Activated CD4-positive, alpha-beta T cell treated with anti-CD3 and anti-CD28 coated beads, Interleukin-2, Interleukin-6, amounts not matched to agents 100 ng/mL and 50 ng/mL, durations not matched to agents 16 hours and 8 hours (primary cell): ENCODE measurements at regions not wholly inside any gene's neighbourhood (a gene's known extent, or its start where the extent isn't known, plus 50 kb on each side); places are given as distances from the start of the nearest gene placed in this dataset.

Source experiments
- DNase-seq: peaks from one replicate; pipeline ENCODE4 v3.0.0-alpha.2; 2020

DNA sequence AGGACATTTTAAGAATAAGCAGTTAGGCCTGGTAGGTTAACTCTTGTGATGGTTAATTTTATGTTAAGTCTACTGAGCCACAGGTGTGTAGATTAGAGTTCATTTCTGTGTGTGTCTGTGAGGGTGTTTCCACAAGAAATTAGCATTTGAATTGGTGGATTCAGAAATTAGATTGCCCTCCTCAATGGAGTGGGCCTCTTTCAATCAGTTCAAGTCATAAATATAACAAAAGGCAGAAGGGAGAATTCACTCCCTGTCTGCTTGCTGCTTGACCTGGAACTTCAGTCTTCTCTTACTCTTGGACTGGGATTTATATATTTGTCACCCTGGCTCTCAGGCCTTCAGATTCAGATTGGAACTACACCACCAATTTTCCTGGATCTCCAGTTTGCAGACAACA lies 55.3 kb upstream of the POM121L12 start:
- DNase-seq = no peak

DNA sequence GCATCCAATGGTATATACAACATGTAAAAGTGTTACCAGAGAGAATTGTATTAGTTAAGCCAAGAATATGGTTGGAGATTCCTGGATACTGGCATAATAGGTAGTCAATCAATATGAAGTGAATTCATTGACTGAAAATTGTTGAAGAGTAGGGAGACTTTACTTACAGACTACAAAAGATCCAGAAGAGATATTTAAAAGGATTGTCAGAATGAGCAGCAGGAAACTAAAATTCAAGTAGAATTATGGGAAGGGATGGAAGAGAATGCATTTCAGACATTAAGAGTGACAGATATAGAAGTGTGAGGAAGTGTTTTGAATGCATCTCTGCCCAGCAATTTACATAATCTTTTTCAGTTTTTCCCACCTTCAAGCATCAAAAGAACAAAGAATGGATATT lies 62.3 kb upstream of the POM121L12 start:
- DNase-seq = no peak

DNA sequence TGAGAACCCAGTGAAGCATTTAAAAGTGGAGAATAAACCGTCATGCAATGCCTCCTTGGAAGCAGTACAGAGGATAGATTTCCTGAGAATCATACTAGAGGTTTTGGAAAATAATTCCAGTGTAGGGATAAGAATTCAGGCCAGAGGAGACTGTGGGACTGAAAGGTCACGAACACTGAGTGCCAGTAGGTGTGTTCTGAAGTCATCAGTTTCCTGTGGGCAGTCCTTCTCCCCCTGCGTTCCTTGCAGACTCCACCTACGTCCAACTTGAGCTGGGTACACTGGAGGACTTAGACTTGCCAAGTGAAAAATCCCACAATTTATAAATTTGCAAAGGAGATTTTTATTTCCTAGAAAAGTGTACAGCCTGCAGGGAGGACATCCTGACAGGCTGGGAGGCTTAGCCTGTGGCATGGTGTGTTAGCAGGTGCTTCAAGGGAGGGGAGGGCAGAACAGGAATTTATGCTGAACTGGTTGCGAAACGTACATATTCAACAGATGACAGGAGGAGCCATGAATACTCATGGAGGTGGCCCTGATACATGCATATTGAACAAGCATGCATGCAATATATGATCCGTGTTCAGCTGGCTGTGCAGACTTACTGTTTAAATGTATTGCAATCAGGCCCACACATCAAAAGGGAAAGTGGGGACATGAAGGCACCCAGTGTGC lies 72.9 kb upstream of the POM121L12 start:
- no peak for DNase-seq

DNA sequence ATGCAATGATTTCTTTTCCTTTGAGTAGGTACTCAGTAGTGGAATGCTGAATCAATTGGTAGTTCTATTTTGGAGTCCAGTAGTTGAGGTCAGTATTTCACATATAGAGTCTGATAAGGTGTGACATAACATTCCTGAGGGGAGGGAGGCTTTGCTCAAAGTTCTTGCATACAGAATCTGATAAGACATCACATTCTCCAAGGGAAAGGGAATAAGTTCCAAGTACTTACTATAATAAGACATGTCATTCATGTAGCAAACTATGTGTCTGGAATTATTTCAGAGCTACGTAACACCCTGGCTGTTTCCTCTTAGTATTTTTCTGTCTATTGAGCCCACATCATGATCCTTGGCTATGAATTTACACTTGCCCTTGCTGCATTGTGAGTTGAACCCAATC lies 74.3 kb upstream of the POM121L12 start:
- no peak for DNase-seq

DNA sequence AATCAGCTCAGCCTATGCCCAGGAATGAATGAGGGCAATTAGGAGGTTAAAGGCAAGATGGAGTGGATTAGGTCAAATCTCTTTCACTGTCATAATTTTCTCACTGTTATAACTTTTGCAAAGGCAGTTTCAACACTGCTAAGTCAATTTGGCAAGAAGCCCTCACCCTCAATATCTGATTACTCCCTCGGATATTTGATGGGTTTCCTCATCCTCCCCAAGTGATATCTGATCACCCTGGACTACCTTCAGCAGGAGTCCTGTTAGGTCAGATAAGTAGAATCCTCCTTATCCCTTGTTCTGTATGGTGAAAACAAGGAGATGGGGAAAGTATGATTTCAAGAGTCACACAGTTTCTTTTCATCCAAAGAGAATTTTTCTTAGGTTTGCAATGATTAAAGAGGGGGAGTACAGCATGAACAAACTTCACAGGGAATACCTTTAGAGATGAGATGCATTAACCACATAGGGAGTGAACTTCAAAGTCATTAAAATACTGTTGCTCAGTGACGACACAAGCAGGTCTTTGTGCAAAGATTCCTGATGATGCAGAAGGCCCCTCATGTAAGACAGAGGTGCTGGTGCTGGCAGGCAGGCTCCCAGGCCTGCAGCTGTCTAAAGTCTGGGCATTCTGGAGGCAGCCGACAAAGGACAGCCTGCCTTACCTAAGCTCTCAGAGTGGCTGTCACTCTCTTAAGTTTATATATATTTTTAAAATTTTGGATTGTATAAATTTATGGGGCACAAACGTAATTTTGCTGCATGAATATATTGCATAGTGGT lies 75.4 kb upstream of the POM121L12 start:
- no peak for DNase-seq

DNA sequence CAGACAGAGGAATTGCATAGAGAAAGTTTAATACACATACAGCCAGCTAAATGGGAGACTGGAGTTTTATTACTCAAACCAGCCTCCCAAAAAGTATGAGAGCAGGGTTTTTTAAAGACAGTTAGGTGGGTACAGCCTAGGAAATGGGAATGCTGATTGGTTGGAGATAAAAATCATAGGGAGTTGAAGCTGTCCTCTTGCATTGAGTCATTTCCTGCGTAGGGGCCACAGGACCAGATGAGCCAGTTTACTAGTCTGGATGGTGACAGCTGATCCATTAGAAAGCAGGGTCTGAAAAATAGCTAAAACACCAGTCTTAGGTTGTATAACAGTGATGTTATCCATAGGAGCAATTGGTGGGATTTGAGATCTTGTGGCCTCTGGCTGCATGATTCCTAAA lies 76.1 kb upstream of the POM121L12 start:
- DNase-seq = no peak

DNA sequence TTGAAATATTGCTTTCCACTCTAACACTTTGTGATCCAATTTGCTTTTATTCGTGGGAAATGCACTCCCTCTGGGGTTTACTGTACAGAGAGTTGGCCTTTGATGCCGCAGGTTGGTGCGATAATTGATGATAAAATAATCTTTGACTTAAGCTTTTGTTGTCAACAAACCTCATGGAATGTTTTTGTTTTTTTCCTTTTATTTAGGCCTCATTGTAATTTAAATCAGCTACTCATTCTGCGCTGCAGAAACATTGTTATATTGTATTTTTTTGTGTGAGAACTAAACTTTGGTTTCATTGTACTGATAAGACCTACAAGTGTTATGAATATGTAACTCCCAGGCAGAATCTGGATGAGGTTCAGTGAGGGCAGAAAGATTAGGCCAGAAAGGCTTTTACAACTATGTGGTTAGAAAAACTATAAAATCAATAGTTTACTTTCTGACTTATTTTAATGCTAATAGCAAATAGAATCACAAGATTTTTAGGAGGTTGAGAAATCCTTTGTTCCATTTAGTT lies 76.8 kb upstream of the POM121L12 start:
- DNase-seq = no peak

DNA sequence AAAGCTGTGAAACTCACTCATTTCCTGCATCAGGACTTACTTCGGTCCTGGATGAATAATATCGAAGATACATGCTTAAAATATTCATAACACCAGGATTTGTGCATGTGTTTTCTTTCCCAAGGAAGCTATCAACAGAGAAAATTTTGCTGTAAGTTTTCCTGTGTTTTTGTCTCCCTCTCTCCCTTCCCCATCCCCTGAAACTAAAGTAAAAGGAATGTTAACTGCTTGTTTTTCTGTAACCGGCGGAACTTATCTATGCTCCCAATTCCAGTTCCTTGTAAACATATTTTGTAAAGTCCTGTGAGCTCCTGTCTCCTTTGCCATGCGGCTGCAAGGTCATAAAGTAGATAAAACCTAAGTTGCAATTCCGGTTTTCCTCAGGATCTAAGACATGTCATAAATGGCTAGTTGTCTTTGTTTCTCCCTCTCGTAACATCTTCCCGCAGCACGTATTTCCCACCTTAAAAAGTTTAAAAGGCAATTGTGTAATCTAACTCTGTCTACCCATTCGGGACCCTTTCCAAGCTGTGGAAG lies 79.0 kb upstream of the POM121L12 start:
- no peak for DNase-seq

DNA sequence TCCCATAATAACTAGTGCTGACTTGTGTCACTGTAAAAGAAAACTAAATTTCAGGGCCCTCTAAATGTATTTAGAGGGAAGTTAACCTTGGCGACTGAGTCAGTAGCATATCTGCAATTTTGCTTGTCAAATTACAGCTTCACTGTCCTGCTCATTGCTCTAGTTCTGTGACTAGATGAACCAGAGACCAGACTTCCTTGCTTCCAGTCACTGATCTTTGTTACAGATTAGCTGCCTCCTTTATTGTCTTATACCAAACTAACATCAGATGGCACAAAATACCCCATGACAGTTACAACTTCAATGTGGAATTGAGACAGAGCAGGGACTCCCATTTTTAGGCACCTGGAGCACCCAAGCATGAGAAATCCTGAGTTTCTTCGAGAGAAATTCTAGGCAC lies 79.9 kb upstream of the POM121L12 start:
- DNase-seq = no peak

DNA sequence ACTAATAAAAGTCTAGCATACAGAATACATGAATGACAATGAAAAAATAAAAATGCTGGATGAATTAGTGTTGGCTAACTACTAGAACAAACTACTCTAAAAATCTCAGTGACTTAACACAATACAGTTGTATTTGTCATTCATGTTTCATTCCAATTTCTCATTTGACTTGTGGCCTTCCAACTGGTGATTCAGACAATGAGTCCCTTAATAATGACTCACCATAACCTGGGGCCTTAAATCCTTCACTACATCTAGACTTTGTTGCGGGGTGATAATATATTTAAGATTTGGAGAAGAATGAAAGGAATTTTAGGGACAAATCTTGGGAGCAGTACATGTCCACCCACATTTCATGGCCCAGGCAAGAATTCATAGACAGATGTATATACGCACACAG lies 90.5 kb upstream of the POM121L12 start:
- DNase-seq = no peak

DNA sequence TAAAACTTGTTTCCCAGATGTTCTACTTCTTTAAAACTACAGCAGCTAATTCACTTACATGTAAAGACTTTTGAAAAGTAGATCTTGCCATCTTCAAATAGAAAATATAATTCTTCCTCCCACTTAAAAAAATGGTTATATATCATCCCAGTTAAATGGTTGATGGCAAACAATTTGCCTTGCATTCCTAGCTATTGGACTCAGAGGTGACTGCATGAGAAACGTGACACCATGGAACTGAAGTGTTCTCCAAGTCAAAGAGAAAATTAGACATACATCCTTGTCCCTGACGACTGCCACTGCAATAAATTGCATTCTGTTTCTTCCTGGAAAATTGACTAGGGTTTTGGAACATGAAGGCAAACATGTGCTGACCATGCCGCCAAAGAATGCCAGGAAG lies 95.0 kb upstream of the POM121L12 start:
- DNase-seq = no peak

DNA sequence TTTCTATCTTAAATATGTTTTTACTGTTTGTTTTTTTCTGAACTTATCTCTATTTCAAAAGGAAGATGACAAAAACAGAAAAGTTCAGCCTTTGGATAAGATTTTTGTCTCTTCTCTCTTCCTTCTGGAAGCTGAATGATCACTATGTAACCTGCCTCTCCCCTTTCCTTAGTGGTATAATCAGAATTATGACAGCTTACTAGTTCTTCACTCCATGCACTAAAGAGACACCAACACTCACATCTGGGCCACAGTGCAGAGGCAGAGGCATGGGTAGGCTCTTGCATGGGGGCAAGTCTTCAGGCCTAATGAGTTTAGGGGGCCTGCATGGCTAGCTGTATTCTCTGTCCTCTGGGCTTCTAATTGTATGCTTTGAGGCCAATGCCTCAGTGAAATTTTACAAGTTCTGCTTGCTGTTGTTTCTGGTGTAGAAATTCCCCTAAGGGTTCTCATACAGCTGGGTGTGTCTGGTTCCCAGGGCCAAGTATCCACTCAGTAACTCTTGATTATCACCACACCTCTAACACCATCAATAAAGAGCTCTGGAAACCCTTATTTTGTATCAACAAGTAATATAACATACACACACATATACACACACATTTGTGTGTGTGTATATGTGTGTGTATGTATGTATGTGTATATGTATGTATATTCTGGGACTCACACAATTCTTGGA lies 96.8 kb upstream of the POM121L12 start:
- DNase-seq = no peak

DNA sequence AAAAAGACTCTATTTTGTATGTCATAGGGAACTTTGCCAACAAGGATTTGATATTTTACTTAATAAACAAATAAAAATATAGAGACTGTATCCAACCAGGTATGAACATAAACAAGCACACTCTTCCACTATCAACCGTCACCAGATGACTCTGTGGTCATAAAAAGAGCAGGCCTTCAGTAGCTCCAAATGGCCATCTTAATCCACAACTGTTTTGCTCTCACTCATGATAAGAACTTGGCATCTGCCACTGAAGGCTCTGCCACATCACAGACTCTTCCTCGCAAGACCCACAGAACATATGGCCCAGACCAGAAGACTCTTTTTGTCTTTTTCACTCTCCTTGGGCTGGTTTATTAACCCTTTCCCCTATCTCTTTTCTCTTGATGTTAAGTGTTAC lies 98.7 kb upstream of the POM121L12 start:
- DNase-seq = no peak

DNA sequence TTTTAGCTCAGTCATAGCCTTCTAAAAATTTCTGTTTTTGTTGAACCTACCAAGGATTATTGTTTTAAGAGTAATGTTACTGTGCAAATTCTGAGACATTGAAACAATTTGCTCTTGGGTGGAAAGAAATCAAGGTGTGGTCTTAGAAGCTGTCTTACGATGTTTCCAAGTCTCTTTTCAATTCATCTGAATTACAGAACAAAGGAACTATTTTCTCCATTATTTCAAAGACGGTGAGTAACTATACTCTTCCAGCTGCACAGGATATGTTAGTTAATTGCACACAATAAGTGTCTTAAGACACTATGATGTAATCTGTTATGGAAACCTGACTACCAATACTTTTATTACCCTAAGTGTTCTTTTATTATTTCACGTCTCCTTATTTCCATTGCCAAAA lies 106.8 kb upstream of the POM121L12 start:
- DNase-seq = no peak

DNA sequence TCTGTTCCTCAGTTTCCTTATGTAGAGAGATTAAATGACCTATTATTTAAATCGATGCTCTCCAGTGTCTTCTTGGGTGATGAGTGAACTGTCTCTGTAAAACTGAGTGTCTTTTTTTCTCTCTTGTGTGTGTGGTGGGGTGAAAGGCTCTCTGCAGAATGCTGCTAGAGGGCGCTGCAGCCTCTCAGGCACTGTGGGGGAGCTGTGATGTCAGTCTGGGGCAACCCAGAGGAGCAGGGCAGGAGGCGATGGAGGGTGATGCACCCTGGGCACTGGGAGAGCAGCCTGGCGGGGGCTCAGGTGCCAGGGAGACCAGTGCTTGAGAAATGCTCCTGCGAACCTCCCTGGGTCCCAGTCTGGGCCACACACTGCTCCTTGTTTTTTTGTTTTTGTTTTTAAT lies 110.1 kb upstream of the POM121L12 start:
- DNase-seq = no peak

DNA sequence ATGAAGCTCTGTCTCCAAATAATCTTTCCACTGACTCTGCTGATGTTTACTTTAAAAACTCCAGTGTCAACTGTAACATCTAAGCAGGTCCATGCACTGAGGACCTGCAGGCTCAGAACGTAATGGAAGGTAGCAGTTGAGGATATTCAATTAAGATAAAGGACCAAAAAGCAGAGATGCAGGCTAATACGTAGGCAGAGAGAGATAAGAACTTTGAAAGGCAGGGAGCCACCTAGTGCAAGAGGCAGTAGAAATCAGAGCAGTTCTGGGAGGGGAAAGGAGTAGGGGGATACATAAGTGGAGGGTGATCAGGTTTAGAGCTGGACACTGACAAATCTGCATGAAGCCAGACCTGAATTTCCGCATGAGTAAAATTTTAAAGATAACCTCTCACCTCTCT lies 114.5 kb upstream of the POM121L12 start:
- DNase-seq = no peak

DNA sequence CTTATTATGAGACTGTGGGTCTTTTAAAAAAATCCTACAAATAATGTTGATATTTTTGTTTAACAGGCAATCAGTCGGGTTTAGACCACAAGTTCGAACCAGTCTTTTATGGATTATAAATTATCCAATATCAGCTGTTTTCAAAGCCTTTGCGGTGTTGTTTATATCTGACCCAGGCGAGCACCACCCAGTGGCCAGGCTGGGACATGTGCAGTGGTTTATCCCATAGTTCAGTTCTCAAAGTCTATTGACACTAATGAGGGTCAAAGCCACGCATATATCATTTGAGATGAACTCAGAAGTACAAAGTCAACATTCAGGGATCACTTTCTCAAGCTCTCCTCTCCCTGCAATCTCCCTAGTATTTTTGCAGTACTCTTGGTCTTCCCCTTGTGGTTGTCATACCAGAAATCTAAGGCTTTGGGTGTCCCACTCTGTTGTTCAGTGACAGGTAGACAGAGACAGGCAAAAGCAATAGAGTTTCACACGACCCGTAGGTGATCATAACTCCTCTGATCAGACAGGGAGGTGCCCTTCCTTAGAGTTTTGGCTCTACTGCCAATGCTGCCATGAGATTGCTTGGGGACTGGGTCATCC lies 117.4 kb upstream of the POM121L12 start:
- no peak for DNase-seq

DNA sequence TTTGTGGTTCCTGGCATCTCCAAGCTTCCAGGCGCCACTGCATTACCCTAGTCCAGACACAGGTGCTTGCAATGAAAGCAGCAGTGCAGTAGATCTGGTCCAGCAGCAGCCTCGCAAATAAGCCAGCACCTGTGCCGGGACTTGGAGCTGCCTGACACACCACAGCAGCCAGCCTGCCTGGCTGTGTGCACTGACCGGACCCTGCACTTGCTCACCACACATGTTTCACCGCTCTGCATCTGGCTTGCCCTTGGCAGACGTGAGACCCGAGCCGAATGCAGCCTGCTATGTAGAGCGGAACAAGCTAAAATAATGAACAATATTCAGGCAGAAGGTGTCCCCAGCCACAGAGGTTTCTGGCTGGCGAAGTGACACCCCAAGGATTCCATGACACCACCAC lies 123.6 kb upstream of the POM121L12 start:
- no peak for DNase-seq

DNA sequence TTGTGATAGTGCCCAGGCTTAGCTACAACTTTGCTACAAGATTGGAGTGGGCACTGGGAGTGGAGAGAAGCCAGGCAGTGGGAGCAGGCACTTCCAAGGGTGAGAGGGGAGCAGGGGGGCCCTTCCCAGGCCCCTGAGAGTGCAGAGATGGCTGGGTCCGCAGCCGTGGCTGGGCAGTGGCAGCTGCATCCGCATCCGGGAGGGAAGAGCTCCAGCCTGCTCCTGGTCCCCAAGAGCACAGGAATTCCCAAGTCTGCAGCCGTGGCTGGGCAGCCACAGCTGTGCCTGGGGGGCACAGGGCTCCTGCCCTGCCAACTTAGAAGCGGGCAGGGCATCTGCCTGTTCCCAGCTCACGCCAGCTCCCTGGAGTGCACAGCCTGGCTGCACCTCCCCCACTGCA lies 124.1 kb upstream of the POM121L12 start:
- DNase-seq = no peak

DNA sequence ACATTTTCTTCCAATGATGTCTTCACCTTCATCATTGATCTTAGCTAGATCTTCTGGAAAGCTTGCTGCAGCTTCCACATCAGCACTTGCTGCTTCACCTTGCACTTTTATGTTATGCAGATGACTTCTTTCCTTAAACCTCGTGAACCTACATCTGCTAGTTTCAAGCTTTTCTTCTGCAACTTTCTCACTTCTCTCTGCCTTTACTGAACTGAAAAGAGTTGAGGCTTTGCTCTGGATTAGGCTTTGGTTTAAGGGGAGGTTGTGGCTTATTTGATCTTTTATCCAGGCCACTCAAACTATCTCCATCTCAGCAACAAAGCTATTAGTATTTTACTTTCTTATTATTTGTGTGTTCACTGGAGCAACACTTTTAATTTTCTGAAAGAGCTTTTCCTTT lies 125.5 kb upstream of the POM121L12 start:
- no peak for DNase-seq

DNA sequence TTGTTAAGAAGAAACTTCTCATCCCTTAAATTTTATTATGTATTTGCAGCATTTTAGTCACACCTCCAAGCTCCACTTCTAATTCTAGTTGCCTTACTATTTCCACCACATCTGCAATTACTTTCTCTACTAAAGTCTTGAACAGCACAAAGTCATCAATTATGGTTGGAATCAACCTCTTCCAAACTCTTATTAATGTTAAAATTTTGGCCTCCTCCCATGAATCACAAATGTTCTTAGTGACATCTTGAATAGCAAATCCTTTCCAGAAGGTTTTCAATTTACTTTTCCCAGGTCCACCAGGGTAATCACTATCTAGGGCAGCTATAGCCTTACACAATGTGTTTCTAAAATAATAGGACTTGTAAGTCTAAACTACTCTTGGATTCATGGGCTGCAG lies 126.3 kb upstream of the POM121L12 start:
- no peak for DNase-seq

DNA sequence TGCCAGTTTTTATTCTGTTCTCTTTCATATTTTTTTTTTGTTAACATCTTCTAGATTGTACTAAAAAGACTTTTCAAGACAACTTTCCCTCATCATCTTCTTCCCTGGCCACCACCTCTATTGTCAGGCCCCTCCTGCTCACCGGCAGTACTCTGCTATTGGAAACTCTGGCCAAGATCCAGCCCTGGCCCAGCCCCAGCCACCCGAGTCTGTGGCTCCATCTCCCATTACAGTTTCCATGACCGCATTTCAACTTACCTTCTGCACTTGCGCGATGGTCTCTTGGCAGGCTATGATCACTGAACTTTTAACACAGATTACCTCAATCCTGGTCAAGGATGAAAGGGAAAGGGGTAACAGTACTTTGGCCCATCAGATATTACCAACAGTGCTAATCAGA lies 137.7 kb upstream of the POM121L12 start:
- DNase-seq = no peak

DNA sequence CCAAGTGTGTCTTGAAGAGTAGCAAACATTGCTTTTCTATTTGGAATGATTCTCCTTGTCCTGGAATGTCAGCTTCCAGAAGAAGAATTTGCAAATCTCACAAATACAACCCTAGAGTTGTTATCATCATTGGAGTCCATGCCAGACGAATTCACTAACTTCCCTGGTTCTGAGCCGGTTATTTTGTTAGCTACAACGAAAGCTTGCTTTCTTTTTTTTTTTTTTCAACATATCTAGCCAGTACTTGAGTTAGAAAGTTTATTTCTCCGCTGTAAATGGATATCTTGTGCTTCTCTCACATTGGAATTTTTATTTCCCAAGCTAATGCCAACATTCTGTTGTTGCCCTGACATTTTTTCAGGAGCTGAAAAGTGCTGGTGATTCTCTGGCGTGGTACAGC lies 138.1 kb upstream of the POM121L12 start:
- no peak for DNase-seq
